ENCODE measurements at regions not wholly inside any gene's neighbourhood (a gene's known extent, or its start where the extent isn't known, plus 50 kb on each side); places are given as distances from the start of the nearest gene placed in this dataset.

- TF ChIP-seq CTCF (IDR thresholded peaks at IDR 0.05; ENCODE audit: insufficient read depth, low read length, poor library complexity, severe bottlenecking) (no peak), EZH2phosphoT487 (conservative IDR thresholded peaks at IDR 0.05; ENCODE audit: low read length) (no peak)
These were observed 273.3 kb downstream of the CTTN start for GRCh38 chr11:70671611-70672010.
